HG03280 (cell line): ENCODE measurements at regions not wholly inside any gene's neighbourhood (a gene's known extent, or its start where the extent isn't known, plus 50 kb on each side); places are given as distances from the start of the nearest gene placed in this dataset.

Experiments used
- ATAC-seq: cut with Tn5 transposase; IDR thresholded peaks from one replicate; pipeline ENCODE4 v1.9.1; 2021; ENCODE audit warnings: mild to moderate bottlenecking, moderate library complexity; ENCODE audit not compliant: unreplicated experiment

- ATAC-seq: no peak
Measured at GRCh38 chr10:130904676-130905075, 406.8 kb downstream of the TCERG1L start.

- no peak for ATAC-seq
Measured at GRCh38 chr10:130905386-130905785, 406.1 kb downstream of the TCERG1L start.

- ATAC-seq: no peak
Measured at GRCh38 chr10:130905921-130906320, 405.6 kb downstream of the TCERG1L start.

GRCh38 chr10:130910848-130911247 is 400.7 kb downstream of the TCERG1L start:
- no peak for ATAC-seq

GRCh38 chr10:130913844-130914243 is 397.7 kb downstream of the TCERG1L start:
- no peak for ATAC-seq

GRCh38 chr10:130914367-130914766 is 397.2 kb downstream of the TCERG1L start:
- no peak for ATAC-seq

- no peak for ATAC-seq
Measured at GRCh38 chr10:130915065-130915464, 396.5 kb downstream of the TCERG1L start.

- no peak for ATAC-seq
Measured at GRCh38 chr10:130921461-130921860, 390.1 kb downstream of the TCERG1L start.

- ATAC-seq: no peak
Measured at GRCh38 chr10:130921911-130922440, 389.5 kb downstream of the TCERG1L start.

GRCh38 chr10:130923596-130923995 is 387.9 kb downstream of the TCERG1L start:
- no peak for ATAC-seq

- ATAC-seq: no peak
Measured at GRCh38 chr10:130924138-130924819, 387.2 kb downstream of the TCERG1L start.

- ATAC-seq: no peak
Measured at GRCh38 chr10:130926442-130926841, 385.1 kb downstream of the TCERG1L start.

- no peak for ATAC-seq
Measured at GRCh38 chr10:130927157-130927556, 384.4 kb downstream of the TCERG1L start.

- ATAC-seq: no peak
Measured at GRCh38 chr10:130928306-130928705, 383.2 kb downstream of the TCERG1L start.

- no peak for ATAC-seq
Measured at GRCh38 chr10:130929422-130930325, 381.8 kb downstream of the TCERG1L start.

- ATAC-seq: no peak
Measured at GRCh38 chr10:130930821-130931220, 380.7 kb downstream of the TCERG1L start.

GRCh38 chr10:130931256-130931655 is 380.3 kb downstream of the TCERG1L start:
- ATAC-seq: no peak

- no peak for ATAC-seq
Measured at GRCh38 chr10:130932326-130933007, 379.1 kb downstream of the TCERG1L start.

GRCh38 chr10:130933008-130933390 is 378.5 kb downstream of the TCERG1L start:
- no peak for ATAC-seq

GRCh38 chr10:130934293-130935127 is 377.0 kb downstream of the TCERG1L start:
- ATAC-seq: no peak

- ATAC-seq: no peak
Measured at GRCh38 chr10:130935128-130935439, 376.4 kb downstream of the TCERG1L start.
